Liver (tissue), 8 donors: ENCODE measurements at regions not wholly inside any gene's neighbourhood (a gene's known extent, or its start where the extent isn't known, plus 50 kb on each side); places are given as distances from the start of the nearest gene placed in this dataset.

ENCODE experiments used
- DNase-seq: peaks from one replicate; pipeline ENCODE4 v3.0.0-alpha.2; 2017; ENCODE audit warnings: low spot score
- H3K27ac ChIP-seq, 2 donors: one replicate each; pipeline ENCODE4 v1.7.0; 2013; ENCODE audit warnings: inconsistent platforms in 2 of 2, low read length in 2 of 2, control low read depth in 1 of 2, low read depth in 1 of 2, mild to moderate bottlenecking in 1 of 2
- H3K27me3 ChIP-seq, 4 donors: one replicate each; pipeline versions ENCODE4 v1.6.1 to v1.7.0; 2013; ENCODE audit warnings: low read length in 3 of 4, inconsistent platforms in 1 of 4, mild to moderate bottlenecking in 1 of 4, moderate library complexity in 1 of 4; ENCODE audit not compliant: control insufficient read depth in 4 of 4, insufficient read depth in 4 of 4
- H3K36me3 ChIP-seq, 4 donors: one replicate each; pipeline versions ENCODE4 v1.6.1 to v1.7.0; 2013; ENCODE audit warnings: low read length in 3 of 4, mild to moderate bottlenecking in 3 of 4, low read depth in 1 of 4, moderate library complexity in 1 of 4; ENCODE audit not compliant: control insufficient read depth in 4 of 4, insufficient read depth in 3 of 4
- H3K4me1 ChIP-seq, 4 donors: one replicate each; pipeline versions ENCODE4 v1.6.1 to v1.7.0; 2013; ENCODE audit warnings: low read length in 3 of 4, mild to moderate bottlenecking in 3 of 4, moderate library complexity in 1 of 4; ENCODE audit not compliant: control insufficient read depth in 4 of 4, insufficient read depth in 4 of 4
- H3K4me3 ChIP-seq, 3 donors: one replicate each; pipeline versions ENCODE4 v1.6.1 to v1.7.0; 2013; ENCODE audit warnings: low read length in 3 of 3, control low read depth in 1 of 3, low read depth in 1 of 3, mild to moderate bottlenecking in 1 of 3
- H3K9ac ChIP-seq, 2 donors: one replicate each; pipeline ENCODE4 v1.7.0; 2013; ENCODE audit warnings: low read length in 2 of 2, mild to moderate bottlenecking in 2 of 2, moderate library complexity in 2 of 2, control low read depth in 1 of 2, low read depth in 1 of 2
- H3K9me3 ChIP-seq, 4 donors: one replicate each; pipeline versions ENCODE4 v1.6.1 to v1.7.0; 2013; ENCODE audit warnings: low read length in 3 of 4; ENCODE audit not compliant: control insufficient read depth in 4 of 4
- EGR1 ChIP-seq, 2 donors: IDR thresholded peaks; 2 replicates each; pipeline ENCODE4 v1.6.1; 2016 to 2018; ENCODE audit warnings: antibody characterized with exemption in 2 of 2, low read depth in 2 of 2
- FOXA1 ChIP-seq: IDR thresholded peaks from 2 replicates; pipeline ENCODE4 v1.6.1; 2016; ENCODE audit warnings: antibody characterized with exemption
- FOXA2 ChIP-seq: IDR thresholded peaks from 2 replicates; pipeline ENCODE4 v1.6.1; 2016; ENCODE audit warnings: antibody characterized with exemption
- GABPA ChIP-seq, 2 donors: IDR thresholded peaks in 1 of 2; conservative IDR thresholded peaks in 1 of 2; 2 replicates each; pipeline ENCODE4 v1.6.1; 2016; ENCODE audit warnings: antibody characterized with exemption in 2 of 2, mild to moderate bottlenecking in 1 of 2, moderate library complexity in 1 of 2
- HNF4A ChIP-seq, 2 donors: conservative IDR thresholded peaks; 2 replicates each; pipeline ENCODE4 v1.6.1; 2016; ENCODE audit warnings: antibody characterized with exemption in 2 of 2, mild to moderate bottlenecking in 2 of 2
- HNF4G ChIP-seq: IDR thresholded peaks from 2 replicates; pipeline ENCODE4 v1.6.1; 2016; ENCODE audit warnings: antibody characterized with exemption
- JUND ChIP-seq, 2 donors: IDR thresholded peaks; 2 replicates each; pipeline ENCODE4 v1.6.1; 2016; ENCODE audit warnings: antibody characterized with exemption in 2 of 2
- NR2F2 ChIP-seq: IDR thresholded peaks from 2 replicates; pipeline ENCODE4 v1.6.1; 2016; ENCODE audit warnings: antibody characterized with exemption
- RAD21 ChIP-seq, 2 donors: IDR thresholded peaks; 2 replicates each; pipeline ENCODE4 v1.6.1; 2016; ENCODE audit warnings: antibody characterized with exemption in 2 of 2, mild to moderate bottlenecking in 2 of 2
- RXRA ChIP-seq, 2 donors: IDR thresholded peaks; 2 replicates each; pipeline ENCODE4 v1.6.1; 2017 to 2018; ENCODE audit warnings: antibody characterized with exemption in 2 of 2, mild to moderate bottlenecking in 1 of 2
- SP1 ChIP-seq: IDR thresholded peaks from 2 replicates; pipeline ENCODE4 v1.6.1; 2018; ENCODE audit warnings: antibody characterized with exemption, mild to moderate bottlenecking
- TAF1 ChIP-seq: conservative IDR thresholded peaks from 2 replicates; pipeline ENCODE4 v1.6.1; 2016; ENCODE audit warnings: antibody characterized with exemption, mild to moderate bottlenecking
- YY1 ChIP-seq: IDR thresholded peaks from 2 replicates; pipeline ENCODE4 v1.6.1; 2016; ENCODE audit warnings: antibody characterized with exemption, mild to moderate bottlenecking
- WGBS: extraction: QIAGEN DNeasy Blood & Tissue Kit; methylation state at CpG from one replicate; pipeline ENCODE4 v1.1.7; 2013; 5-methylcytosine and 5-hydroxymethylcytosine counted together
- TF ChIP-seq, protein P1 (sequence below): fragments of 150-350 bp; IDR thresholded peaks from 2 replicates; pipeline ENCODE4 v1.5.1; 2017; ENCODE audit warnings: improper control_type of control experiment, low read depth, low read length; ENCODE audit not compliant: missing input control
- TF ChIP-seq, protein P2 (sequence below): IDR thresholded peaks from 2 replicates; pipeline ENCODE4 v1.6.1; 2016; ENCODE audit warnings: antibody characterized with exemption
- TF ChIP-seq, protein P3 (sequence below): IDR thresholded peaks from 2 replicates; pipeline ENCODE4 v1.6.1; 2016; ENCODE audit warnings: antibody characterized with exemption
- TF ChIP-seq, protein P4 (sequence below): IDR thresholded peaks from 2 replicates; pipeline ENCODE4 v1.6.1; 2016; ENCODE audit warnings: antibody characterized with exemption
- TF ChIP-seq, protein P5 (sequence below): IDR thresholded peaks from 2 replicates; pipeline ENCODE4 v1.6.1; 2016; ENCODE audit warnings: antibody characterized with exemption, mild to moderate bottlenecking
- donor health status: healthy.
- donor health status: healthy.
- donor health status: healthy.
- donor health status: healthy.
- donor health status: healthy.

DNA sequence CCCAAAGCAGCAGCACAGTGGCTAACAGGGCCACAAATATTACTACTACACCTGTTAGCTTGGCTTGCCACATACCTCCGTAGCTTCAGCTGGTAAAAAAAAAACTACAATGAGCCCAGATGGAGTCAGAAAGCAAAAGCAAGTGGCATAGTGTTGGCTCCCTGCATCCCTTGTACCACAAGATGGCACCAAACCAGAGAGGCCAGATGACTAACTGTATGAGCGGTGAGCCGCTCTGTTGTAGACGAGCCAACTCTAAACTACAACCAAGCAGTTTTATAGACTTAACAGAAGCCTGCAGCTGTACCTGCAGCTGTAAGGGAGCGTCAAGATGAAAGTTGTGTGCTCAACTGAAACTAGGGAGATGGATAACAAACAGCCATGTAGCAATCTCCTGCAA lies 84.5 kb upstream of the MCHR2 start:
- 39% methylated on average over 5 of the region's 5 CpGs for WGBS
- H3K27me3 ChIP-seq: peaks cover 0 to 5% (median 2%) of the 10 kb centered on the region in 4 donors
- no peak overlapping the region for H3K4me3 ChIP-seq
- no peak overlapping the region for H3K9ac ChIP-seq
- no peaks in the 10 kb centered on the region for H3K9me3 ChIP-seq
- no peak overlapping the region for H3K27ac ChIP-seq
- H3K36me3 ChIP-seq: no peaks in the 10 kb centered on the region
- TF ChIP-seq HNF4A (conservative IDR thresholded peaks at IDR 0.05) (no peak), FOXA2 (no peak), RXRA (IDR thresholded peaks at IDR 0.05) (no peak), TAF1 (no peak), YY1 (no peak), RAD21 (IDR thresholded peaks at IDR 0.05) (peak in 1 of 2 donors; percentile 16)
- TF ChIP-seq, protein P1, sequence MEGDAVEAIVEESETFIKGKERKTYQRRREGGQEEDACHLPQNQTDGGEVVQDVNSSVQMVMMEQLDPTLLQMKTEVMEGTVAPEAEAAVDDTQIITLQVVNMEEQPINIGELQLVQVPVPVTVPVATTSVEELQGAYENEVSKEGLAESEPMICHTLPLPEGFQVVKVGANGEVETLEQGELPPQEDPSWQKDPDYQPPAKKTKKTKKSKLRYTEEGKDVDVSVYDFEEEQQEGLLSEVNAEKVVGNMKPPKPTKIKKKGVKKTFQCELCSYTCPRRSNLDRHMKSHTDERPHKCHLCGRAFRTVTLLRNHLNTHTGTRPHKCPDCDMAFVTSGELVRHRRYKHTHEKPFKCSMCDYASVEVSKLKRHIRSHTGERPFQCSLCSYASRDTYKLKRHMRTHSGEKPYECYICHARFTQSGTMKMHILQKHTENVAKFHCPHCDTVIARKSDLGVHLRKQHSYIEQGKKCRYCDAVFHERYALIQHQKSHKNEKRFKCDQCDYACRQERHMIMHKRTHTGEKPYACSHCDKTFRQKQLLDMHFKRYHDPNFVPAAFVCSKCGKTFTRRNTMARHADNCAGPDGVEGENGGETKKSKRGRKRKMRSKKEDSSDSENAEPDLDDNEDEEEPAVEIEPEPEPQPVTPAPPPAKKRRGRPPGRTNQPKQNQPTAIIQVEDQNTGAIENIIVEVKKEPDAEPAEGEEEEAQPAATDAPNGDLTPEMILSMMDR: peak; percentile 12
- TF ChIP-seq, protein P2, sequence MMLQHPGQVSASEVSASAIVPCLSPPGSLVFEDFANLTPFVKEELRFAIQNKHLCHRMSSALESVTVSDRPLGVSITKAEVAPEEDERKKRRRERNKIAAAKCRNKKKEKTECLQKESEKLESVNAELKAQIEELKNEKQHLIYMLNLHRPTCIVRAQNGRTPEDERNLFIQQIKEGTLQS: no peak
- H3K4me1 ChIP-seq: no peaks in the 10 kb centered on the region
- DNase-seq: no peak

DNA sequence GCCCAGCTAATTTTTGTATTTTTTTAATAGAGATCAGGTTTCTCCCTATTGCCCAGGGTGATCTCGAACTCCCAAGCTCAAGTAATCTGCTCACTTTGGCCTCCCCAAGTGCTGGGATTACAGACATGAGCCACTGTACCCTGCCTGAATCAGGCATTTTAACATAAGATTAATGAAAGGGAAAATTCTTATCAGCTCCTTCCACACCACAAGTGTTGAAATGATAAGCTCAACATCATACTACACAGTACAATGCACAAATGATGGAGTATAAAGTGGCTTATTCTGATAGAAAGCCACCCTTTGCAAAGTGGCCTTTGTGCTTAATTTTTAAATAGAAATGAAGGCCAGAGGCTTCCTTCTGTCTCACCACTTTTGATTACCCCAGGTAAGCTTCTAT lies 71.3 kb upstream of the MCHR2 start:
- peaks cover 0 to 2% (median 0%) of the 10 kb centered on the region in 4 donors for H3K27me3 ChIP-seq

More for the DNA sequence above, 71.3 kb upstream of the MCHR2 start:
- no peak overlapping the region for H3K27ac ChIP-seq
- DNase-seq: no peak
- 57% methylated on average over 1 of the region's 1 CpG for WGBS
- no peaks in the 10 kb centered on the region for H3K4me1 ChIP-seq
- no peaks in the 10 kb centered on the region for H3K36me3 ChIP-seq
- no peaks in the 10 kb centered on the region for H3K9me3 ChIP-seq
- no peak overlapping the region for H3K4me3 ChIP-seq
- H3K9ac ChIP-seq: no peak overlapping the region
- TF ChIP-seq RXRA (IDR thresholded peaks at IDR 0.05) (no peak), YY1 (no peak), TAF1 (no peak), HNF4G (no peak), GABPA (IDR thresholded peaks at IDR 0.05 in 1 of 2, conservative IDR thresholded peaks at IDR 0.05 in 1 of 2) (no peak), RAD21 (IDR thresholded peaks at IDR 0.05) (no peak), EGR1 (IDR thresholded peaks at IDR 0.05; ENCODE audit: low read depth in 2 of 2) (no peak), NR2F2 (no peak), JUND (IDR thresholded peaks at IDR 0.05) (no peak), SP1 (no peak), FOXA2 (no peak), HNF4A (conservative IDR thresholded peaks at IDR 0.05) (no peak), FOXA1 (no peak)
- TF ChIP-seq, protein P2: no peak
- TF ChIP-seq, protein P3, sequence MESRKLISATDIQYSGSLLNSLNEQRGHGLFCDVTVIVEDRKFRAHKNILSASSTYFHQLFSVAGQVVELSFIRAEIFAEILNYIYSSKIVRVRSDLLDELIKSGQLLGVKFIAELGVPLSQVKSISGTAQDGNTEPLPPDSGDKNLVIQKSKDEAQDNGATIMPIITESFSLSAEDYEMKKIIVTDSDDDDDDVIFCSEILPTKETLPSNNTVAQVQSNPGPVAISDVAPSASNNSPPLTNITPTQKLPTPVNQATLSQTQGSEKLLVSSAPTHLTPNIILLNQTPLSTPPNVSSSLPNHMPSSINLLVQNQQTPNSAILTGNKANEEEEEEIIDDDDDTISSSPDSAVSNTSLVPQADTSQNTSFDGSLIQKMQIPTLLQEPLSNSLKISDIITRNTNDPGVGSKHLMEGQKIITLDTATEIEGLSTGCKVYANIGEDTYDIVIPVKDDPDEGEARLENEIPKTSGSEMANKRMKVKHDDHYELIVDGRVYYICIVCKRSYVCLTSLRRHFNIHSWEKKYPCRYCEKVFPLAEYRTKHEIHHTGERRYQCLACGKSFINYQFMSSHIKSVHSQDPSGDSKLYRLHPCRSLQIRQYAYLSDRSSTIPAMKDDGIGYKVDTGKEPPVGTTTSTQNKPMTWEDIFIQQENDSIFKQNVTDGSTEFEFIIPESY: no peak
- TF ChIP-seq, protein P4, sequence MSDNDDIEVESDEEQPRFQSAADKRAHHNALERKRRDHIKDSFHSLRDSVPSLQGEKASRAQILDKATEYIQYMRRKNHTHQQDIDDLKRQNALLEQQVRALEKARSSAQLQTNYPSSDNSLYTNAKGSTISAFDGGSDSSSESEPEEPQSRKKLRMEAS: no peak
- TF ChIP-seq, protein P1: no peak
- TF ChIP-seq, protein P5, sequence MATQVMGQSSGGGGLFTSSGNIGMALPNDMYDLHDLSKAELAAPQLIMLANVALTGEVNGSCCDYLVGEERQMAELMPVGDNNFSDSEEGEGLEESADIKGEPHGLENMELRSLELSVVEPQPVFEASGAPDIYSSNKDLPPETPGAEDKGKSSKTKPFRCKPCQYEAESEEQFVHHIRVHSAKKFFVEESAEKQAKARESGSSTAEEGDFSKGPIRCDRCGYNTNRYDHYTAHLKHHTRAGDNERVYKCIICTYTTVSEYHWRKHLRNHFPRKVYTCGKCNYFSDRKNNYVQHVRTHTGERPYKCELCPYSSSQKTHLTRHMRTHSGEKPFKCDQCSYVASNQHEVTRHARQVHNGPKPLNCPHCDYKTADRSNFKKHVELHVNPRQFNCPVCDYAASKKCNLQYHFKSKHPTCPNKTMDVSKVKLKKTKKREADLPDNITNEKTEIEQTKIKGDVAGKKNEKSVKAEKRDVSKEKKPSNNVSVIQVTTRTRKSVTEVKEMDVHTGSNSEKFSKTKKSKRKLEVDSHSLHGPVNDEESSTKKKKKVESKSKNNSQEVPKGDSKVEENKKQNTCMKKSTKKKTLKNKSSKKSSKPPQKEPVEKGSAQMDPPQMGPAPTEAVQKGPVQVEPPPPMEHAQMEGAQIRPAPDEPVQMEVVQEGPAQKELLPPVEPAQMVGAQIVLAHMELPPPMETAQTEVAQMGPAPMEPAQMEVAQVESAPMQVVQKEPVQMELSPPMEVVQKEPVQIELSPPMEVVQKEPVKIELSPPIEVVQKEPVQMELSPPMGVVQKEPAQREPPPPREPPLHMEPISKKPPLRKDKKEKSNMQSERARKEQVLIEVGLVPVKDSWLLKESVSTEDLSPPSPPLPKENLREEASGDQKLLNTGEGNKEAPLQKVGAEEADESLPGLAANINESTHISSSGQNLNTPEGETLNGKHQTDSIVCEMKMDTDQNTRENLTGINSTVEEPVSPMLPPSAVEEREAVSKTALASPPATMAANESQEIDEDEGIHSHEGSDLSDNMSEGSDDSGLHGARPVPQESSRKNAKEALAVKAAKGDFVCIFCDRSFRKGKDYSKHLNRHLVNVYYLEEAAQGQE: no peak
